ENCODE measurements at regions not wholly inside any gene's neighbourhood (a gene's known extent, or its start where the extent isn't known, plus 50 kb on each side); places are given as distances from the start of the nearest gene placed in this dataset.

DNA sequence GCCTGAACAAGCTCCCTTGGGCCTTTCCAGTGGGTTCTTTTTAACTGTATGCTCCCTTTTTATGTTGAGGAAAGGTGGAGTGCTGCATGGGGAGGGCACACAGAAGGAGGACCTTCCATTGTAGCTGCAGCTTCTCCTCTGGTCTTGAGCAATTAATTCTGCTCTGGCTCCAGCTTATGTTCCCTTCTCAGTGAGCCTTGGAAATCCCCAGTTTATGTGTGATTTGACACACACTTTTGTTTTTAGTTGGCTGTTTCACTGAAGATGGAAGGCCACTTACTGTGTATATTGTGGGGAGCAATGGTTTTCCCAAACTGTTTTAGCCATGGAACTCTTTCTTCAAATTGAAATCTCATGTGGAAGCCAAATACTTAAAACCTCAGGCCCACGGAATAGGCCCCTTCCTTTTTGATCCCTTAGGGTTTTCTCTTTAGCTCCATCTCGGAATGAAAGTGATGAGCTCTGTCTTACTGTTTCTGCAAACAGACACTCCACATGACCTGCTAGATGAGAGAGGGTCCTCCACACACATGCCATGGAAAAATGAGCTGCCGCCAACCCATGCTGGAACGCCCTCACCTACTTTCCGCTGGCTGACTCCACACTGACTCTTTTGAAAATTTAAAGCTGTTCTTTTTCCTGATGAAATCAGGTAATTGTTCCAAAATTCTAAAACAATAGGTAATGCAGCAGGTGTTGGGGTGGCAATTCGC, 280.9 kb upstream of the SIX2 start:
- Histone ChIP-seq H3K27me3 (ENCODE audit: low read depth) (peaks cover 7% of the 10 kb centered on the region), H3K36me3 (replicated peaks) (no peaks in the 10 kb centered on the region), H3K4me1 (no peaks in the 10 kb centered on the region), H3K9me3 (no peaks in the 10 kb centered on the region), H3K4me3 (no peak overlapping the region)
- no peak for DNase-seq (ENCODE audit: low spot score in 2 of 2)
- in situ Hi-C loops (cut with MboI; ENCODE audit: low sequenced_read_pairs) = no loop called here

DNA sequence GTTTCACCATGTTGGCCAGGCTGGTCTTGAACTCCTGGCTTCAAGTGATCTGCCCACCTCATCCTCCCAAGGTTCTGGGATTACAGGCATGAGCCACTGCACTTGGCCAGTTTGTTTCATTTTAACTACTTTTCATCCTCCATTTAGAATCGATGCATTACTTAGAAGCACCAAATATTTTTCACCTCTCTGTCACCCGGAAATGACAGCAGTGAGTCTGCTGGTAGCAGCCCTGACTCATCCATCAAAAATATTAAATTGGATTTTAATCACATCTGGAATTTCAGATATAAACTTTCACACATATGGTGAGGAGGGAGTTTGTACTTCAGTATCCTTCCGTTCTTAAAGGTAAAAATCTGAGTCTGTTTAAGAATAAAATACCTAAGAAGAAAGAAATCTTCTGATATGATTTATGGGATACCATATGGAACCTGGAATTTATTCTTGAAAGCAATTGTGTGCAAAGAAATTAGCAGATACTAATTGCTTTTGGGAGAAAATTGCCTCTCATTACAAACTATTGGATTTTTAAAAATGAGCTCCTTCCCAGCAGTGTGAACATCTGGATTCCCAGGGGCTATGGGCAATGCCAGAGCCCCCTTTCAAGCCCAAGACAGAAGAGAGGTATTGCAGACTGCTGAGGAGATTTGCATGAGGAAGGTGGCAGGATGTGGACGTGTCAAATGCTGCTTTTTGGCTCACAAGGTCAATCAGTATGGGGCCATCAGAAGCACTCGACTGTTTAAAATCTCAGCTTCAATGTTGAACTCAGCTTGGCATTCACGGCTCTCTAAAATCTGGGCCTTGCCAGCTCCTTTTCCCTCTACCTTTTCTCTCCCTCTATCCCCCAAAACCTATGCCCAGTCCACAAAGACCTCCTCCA, 279.5 kb upstream of the SIX2 start:
- Histone ChIP-seq H3K27me3 (ENCODE audit: low read depth) (peaks cover 6% of the 10 kb centered on the region), H3K9me3 (no peaks in the 10 kb centered on the region), H3K36me3 (replicated peaks) (no peaks in the 10 kb centered on the region), H3K4me3 (no peak overlapping the region), H3K4me1 (no peaks in the 10 kb centered on the region)
- DNase-seq (ENCODE audit: low spot score in 2 of 2) = no peak
- in situ Hi-C loops (cut with MboI; ENCODE audit: low sequenced_read_pairs) = no loop called here

DNA sequence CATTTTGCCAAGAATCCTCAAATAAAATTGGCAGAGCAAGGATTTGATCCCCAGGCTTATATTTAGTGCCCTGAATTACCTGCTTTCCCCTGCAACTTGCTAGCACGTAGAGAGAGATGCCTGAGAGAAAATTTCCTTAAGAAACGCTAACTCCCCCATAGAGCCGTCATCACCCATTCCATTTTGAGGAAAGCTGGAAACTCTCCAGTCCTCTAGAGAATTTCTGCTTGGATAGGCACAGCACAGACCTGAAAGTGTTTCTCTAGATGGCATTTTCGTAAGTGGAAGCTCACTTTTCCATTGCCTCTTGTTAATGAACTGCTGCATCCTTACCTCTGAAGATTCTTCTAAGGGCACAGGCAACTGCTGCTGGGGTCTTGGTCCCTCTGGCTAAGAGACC, 277.8 kb upstream of the SIX2 start:
- no peak overlapping the region for H3K4me3 ChIP-seq
- no peaks in the 10 kb centered on the region for H3K36me3 ChIP-seq (replicated peaks)
- no peaks in the 10 kb centered on the region for H3K27me3 ChIP-seq (ENCODE audit: low read depth)
- no peaks in the 10 kb centered on the region for H3K9me3 ChIP-seq
- DNase-seq (ENCODE audit: low spot score in 2 of 2) = no peak
- no peaks in the 10 kb centered on the region for H3K4me1 ChIP-seq
- in situ Hi-C loops (cut with MboI; ENCODE audit: low sequenced_read_pairs) = no loop called here

DNA sequence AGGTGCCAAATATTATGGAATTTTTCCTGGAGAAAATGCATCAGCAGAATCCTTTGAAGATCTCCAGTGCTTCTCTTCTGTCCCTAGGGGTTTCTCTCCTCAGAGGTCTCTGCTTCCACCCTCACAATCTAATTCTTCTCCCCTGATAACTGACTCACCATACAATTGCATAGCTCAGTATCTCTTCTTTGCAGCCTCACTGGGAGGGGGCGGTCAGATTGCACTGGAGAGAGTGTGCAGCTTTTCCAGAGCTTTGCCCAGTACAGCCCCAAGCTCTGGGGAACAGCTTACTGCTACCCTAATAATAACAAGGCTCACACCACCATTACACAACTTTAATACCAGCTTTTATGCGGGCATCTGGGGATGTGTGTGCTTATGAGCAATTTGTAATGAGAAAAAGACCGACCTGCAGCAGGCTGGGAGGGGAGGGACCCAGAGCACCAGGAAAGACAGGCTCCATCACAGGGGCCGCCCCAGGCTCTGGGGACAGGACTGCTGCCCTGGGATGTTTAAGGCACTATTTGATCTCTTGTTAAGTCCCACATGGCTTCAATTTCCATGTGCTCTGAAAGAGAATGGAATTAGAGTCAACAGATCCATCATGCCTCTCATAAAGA, 276.6 kb upstream of the SIX2 start:
- in situ Hi-C loops (cut with MboI; ENCODE audit: low sequenced_read_pairs) = no loop called here
- no peaks in the 10 kb centered on the region for H3K27me3 ChIP-seq (ENCODE audit: low read depth)

DNA sequence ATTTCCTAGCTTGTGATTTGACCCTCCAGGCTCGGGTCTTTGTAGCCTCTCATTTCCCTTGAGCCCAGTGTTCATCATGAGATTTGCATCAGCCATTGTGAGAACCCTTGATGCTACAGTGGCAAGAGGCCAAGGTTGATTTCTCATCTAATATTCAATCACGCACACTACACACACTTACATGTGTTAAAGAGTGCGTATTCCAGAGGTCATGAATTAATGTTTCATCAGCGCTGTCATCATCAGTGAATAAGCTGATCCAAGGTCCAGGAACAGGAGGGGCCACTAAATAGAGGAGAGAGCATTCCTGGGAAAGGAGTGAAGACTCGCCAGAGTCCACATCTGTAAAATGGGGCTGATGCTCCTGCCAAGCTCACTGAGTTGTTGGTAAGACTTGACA, 276.1 kb upstream of the SIX2 start:
- Histone ChIP-seq H3K27me3 (ENCODE audit: low read depth) (no peaks in the 10 kb centered on the region), H3K36me3 (replicated peaks) (no peaks in the 10 kb centered on the region), H3K4me3 (no peak overlapping the region), H3K4me1 (no peaks in the 10 kb centered on the region), H3K9me3 (no peaks in the 10 kb centered on the region)
- no peak for DNase-seq (ENCODE audit: low spot score in 2 of 2)
- in situ Hi-C loops (cut with MboI; ENCODE audit: low sequenced_read_pairs) = no loop called here

More for the DNA sequence above, 276.6 kb upstream of the SIX2 start:
- no peak for DNase-seq (ENCODE audit: low spot score in 2 of 2)
- no peaks in the 10 kb centered on the region for H3K4me1 ChIP-seq
- no peaks in the 10 kb centered on the region for H3K36me3 ChIP-seq (replicated peaks)
- H3K9me3 ChIP-seq = no peaks in the 10 kb centered on the region
- no peak overlapping the region for H3K4me3 ChIP-seq

DNA sequence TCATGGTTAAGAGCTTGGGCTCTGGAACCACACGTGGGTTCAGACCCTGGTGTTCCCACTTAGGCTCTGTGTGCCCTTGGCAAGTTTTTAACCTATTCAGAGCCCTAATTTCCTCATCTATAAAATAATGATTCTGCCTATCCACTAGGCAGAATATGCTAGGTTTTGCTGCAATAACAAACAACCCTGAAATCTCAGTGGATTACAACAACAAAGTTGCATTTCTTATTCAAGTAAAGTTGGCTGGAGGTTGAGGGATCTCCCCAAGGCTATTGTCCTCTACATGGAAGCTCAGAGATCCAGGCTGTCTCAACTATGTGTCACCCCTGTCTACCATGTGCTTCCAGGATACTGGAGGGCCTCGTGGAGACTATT, 275.4 kb upstream of the SIX2 start:
- Histone ChIP-seq H3K27me3 (ENCODE audit: low read depth) (no peaks in the 10 kb centered on the region), H3K4me1 (no peaks in the 10 kb centered on the region), H3K9me3 (no peaks in the 10 kb centered on the region), H3K36me3 (replicated peaks) (no peaks in the 10 kb centered on the region), H3K4me3 (no peak overlapping the region)
- no peak for DNase-seq (ENCODE audit: low spot score in 2 of 2)
- in situ Hi-C loops (cut with MboI; ENCODE audit: low sequenced_read_pairs) = no loop called here

DNA sequence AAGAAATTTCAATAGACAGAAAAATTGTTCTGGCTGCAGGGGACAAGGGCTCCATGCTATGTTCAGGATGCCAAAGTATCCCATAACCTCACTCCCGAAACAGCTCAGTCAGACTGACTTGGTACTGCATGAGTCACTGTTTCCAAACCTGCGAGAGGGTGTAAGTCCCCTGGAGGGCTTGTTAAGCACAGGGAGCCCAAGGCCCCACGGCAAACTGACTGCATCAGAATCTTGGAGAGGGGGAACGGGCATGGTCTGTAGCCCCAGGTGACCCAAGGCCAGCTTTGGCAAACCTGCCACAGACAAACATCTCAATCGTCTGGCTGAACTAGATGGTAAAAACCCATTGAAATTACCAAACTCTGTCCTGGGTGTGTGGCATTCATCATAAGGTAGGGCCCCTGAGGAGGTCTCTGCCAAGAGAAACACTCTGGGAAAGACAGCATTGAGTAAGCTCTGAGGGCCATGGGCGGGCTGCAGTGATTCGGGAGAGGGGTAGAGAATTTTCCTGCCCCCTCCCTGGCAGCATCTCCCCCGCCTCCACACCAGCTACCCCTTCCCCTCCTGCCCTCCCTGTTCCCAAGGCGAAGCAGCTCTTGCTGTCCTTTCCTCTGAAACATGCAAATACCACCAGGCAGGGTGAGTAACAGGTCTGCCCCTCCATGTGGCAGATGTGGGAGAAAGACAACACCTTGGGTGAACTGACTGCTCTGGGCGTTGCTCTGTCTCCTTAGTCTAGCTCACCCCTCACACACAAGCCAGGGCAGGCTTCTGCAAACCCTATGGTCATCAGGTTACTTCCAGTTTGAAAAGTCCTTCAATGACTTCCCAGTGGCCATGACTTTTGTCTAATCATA, 274.7 kb upstream of the SIX2 start:
- Histone ChIP-seq H3K4me1 (no peaks in the 10 kb centered on the region), H3K27me3 (ENCODE audit: low read depth) (no peaks in the 10 kb centered on the region)
- in situ Hi-C loops (cut with MboI; ENCODE audit: low sequenced_read_pairs) = no loop called here

DNA sequence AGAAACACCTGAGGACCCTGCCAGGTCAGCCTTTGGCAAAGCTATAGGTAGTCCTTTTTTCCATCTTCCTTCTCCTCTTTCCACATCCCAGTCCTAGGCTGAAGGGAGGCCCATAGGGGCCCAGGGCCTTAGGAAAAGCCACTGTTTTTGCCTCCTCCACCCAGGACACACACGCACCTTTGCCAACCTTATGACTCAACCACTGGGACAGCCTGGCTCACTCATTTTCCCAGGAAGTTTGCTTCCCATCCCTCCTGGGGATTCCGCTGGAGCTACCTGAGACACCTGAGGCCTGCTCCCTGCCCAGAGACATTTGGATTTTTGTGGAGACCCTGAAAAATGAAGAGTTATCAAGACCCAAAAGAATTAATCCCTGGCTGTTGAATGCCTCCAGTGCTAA, 273.4 kb upstream of the SIX2 start:
- Histone ChIP-seq H3K36me3 (replicated peaks) (no peaks in the 10 kb centered on the region), H3K27me3 (ENCODE audit: low read depth) (no peaks in the 10 kb centered on the region), H3K4me3 (no peak overlapping the region), H3K4me1 (no peaks in the 10 kb centered on the region), H3K9me3 (no peaks in the 10 kb centered on the region)
- DNase-seq (ENCODE audit: low spot score in 2 of 2) = no peak
- in situ Hi-C loops (cut with MboI; ENCODE audit: low sequenced_read_pairs) = no loop called here

More for the DNA sequence above, 274.7 kb upstream of the SIX2 start:
- H3K4me3 ChIP-seq = no peak overlapping the region
- H3K36me3 ChIP-seq (replicated peaks) = no peaks in the 10 kb centered on the region
- no peaks in the 10 kb centered on the region for H3K9me3 ChIP-seq
- no peak for DNase-seq (ENCODE audit: low spot score in 2 of 2)

DNA sequence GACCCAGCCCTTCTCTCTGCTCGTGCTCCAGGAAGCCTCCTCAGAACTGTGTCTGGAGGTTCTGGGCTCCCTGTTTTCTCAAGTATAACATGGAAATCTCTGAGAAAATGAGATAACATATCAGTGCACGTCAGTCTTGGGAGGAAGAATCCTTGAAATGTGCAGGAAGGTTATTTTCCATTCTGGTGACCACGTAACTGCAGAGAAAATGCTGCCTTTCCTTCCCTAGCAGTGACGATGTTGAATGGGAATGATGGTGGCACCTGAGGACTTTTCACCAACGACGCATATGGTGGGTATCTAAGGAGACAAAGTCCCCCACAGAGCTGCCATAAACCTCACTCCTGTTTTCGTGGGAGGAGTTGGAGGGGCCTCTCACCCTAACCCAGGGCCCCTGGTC, 272.1 kb upstream of the SIX2 start:
- H3K36me3 ChIP-seq (replicated peaks) = no peaks in the 10 kb centered on the region
- DNase-seq (ENCODE audit: low spot score in 2 of 2) = no peak
- H3K27me3 ChIP-seq (ENCODE audit: low read depth) = no peaks in the 10 kb centered on the region
- in situ Hi-C loops (cut with MboI; ENCODE audit: low sequenced_read_pairs) = no loop called here
- no peak overlapping the region for H3K4me3 ChIP-seq
- H3K9me3 ChIP-seq = no peaks in the 10 kb centered on the region
- H3K4me1 ChIP-seq = no peaks in the 10 kb centered on the region

DNA sequence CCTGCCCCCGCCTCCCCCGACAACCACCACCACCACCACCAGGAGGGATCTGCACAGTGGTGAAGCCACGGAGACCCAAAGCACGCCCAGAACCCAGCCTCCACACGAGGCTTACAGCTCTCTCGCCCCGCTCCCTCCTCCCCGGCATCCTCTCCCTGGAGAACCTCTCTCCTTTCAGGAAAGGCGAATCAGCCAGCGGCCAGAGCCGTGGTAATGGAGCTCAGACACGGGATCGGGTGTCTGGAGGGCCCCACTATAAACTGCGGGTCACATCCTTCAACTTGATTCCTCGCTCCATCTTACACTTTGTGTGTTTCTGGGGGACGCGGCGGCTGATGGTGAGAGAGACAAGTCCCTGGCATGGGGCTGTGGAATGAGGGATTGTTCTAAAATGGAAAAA, 271.5 kb upstream of the SIX2 start:
- no peaks in the 10 kb centered on the region for H3K9me3 ChIP-seq
- DNase-seq (ENCODE audit: low spot score in 2 of 2) = no peak
- no peak overlapping the region for H3K4me3 ChIP-seq
- H3K4me1 ChIP-seq = no peaks in the 10 kb centered on the region
- H3K36me3 ChIP-seq (replicated peaks) = no peaks in the 10 kb centered on the region
- H3K27me3 ChIP-seq (ENCODE audit: low read depth) = no peaks in the 10 kb centered on the region
- in situ Hi-C loops (cut with MboI; ENCODE audit: low sequenced_read_pairs) = no loop called here

DNA sequence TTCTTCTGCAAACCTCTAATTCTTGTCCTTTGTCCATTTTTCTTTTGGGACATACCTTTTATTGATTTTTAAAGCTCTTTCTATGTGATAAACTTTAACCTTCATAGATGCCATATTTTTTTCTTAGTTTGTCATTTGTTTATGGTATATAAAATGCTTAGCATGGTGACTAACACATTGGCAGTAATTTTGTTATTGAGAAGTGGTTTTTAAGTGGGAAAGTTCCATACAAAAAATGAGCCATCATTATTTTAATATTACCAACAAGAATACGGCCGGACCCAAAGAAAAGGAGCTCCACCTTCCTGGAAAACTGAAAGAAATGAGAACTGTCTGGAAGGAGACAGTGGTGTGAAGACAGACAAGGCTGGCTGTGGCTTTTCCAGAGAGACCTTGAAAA, 270.1 kb upstream of the SIX2 start:
- Histone ChIP-seq H3K36me3 (replicated peaks) (no peaks in the 10 kb centered on the region), H3K27me3 (ENCODE audit: low read depth) (no peaks in the 10 kb centered on the region), H3K9me3 (no peaks in the 10 kb centered on the region), H3K4me1 (no peaks in the 10 kb centered on the region), H3K4me3 (no peak overlapping the region)
- in situ Hi-C loops (cut with MboI; ENCODE audit: low sequenced_read_pairs) = no loop called here
- DNase-seq (ENCODE audit: low spot score in 2 of 2) = no peak

DNA sequence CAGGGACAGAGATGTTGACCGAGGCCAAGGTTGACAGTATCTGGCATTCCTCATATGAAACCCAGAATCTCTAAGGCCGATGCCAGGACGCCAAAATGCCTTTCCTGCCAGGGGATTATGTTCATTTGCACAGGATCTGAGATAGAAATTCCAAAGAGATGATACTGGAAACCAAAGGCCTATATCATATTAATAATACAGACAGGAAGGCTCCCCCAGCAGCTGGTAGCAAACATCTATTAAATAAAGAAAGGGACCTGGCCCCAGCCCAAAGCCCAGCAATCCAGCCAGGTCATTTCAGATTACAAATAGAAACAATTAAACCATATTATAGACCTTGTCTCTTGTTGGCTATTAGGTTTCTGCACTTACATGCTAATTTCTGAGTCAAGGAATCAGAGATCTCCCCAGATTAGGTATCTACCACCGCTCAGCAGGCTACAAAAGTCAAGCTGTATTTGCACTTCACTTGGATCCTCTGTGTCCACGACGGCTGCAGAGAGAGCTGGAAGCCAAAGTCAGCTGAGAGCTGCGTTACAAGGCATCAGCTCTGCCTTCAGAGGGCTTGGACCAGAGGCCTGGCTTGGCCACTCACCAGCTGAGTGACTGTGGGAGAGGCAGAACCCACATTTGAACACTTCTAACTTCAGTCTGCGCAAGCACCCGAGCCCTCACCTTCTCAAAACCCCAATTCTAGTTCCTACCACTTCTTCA, 269.3 kb upstream of the SIX2 start:
- Histone ChIP-seq H3K27me3 (ENCODE audit: low read depth) (no peaks in the 10 kb centered on the region), H3K4me1 (no peaks in the 10 kb centered on the region), H3K9me3 (no peaks in the 10 kb centered on the region), H3K4me3 (no peak overlapping the region), H3K36me3 (replicated peaks) (no peaks in the 10 kb centered on the region)
- in situ Hi-C loops (cut with MboI; ENCODE audit: low sequenced_read_pairs) = no loop called here
- no peak for DNase-seq (ENCODE audit: low spot score in 2 of 2)

DNA sequence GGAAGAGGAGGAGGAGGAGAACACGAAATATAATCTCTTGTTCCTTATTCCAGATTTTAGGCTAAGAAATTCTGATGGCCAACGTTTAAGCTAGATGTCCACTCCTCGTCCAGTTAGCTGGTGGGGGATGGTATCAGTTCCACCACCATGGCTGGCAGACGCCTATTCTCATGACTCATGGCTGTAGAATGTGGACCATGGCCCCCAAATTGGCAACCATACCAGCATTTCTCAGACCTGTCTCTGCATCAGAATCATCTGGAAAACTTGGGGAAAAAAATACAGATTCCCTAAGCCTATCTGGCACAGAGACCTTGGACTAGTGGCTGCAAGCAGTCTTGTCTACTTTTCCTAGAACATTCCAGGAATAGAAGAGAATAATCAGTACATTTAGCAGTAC, 267.7 kb upstream of the SIX2 start:
- Histone ChIP-seq H3K27me3 (ENCODE audit: low read depth) (no peaks in the 10 kb centered on the region), H3K36me3 (replicated peaks) (no peaks in the 10 kb centered on the region), H3K4me1 (no peaks in the 10 kb centered on the region), H3K4me3 (no peak overlapping the region), H3K9me3 (no peaks in the 10 kb centered on the region)
- in situ Hi-C loops (cut with MboI; ENCODE audit: low sequenced_read_pairs) = no loop called here
- no peak for DNase-seq (ENCODE audit: low spot score in 2 of 2)
